AG04449 (cell line): ENCODE measurements at regions not wholly inside any gene's neighbourhood (a gene's known extent, or its start where the extent isn't known, plus 50 kb on each side); places are given as distances from the start of the nearest gene placed in this dataset.

Source experiments
- CTCF ChIA-PET: fragments of 350-600 bp; formaldehyde crosslinking; extraction: SDS; loops from one replicate; lab custom pipeline; 2021; ENCODE audit warnings: antibody characterized with exemption; lab: Yijun Ruan, JAX
- POLR2A ChIA-PET: fragments of 400-600, 350-600 bp; formaldehyde crosslinking; extraction: SDS; loops from one replicate; lab custom pipeline; 2020; ENCODE audit warnings: antibody characterized with exemption, inconsistent platforms; lab: Yijun Ruan, JAX
- DNase-seq: peaks from one replicate; pipeline ENCODE4 v3.0.0-alpha.2; 2010; ENCODE audit warnings: low read depth, low spot score
- H3K4me3 ChIP-seq: 2 replicates; pipeline ENCODE4 v1.5.1; 2011; ENCODE audit warnings: low read depth, mild to moderate bottlenecking, control low read depth, low read length
- TF ChIP-seq, protein P1 (sequence below): IDR thresholded peaks from one replicate; pipeline ENCODE4 v1.5.1; 2011; ENCODE audit warnings: mild to moderate bottlenecking, moderate library complexity, low read length, control low read depth, inconsistent platforms; ENCODE audit not compliant: insufficient read depth; ENCODE audit errors: missing control alignments

DNA sequence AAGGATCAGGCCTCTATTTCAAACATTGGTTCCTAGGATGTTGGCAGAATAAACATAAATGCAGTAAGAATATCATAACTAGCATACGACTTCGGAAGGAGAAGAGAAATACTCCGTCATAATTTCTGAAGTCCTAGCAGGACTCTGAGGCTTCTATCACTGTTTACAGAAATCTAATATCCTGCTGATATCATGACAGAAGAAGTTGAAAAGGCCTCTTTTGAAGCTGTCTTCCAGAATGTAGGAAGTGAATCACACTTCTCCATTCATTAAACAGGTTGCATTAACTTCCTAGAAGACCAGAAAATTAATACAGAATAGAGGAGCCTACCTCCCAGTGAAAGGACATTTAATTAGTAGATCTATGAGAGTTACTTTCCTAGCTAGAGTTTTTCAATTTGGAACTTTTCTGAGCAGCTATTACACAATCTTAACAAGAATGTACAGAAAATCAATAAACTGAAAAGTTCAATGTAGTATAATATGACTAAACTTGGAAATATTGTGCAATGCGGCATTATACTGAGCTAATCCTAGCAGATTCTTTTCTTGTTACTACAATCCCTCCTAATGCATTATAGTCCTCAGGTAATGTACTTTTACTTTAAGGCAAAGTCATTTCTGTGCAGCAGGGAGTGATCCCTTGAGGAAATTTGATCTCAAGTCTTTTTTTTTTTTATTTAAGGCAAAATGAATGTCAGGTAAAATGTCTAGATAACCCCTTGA lies 622.6 kb upstream of the CELF2 start:
- ChIA-PET POLR2A (no interaction called here), CTCF (interaction anchor here (1.1 kb wide), 1 partner anchor 641 kb away, joined by 3 read pairs; no protein-coding TSS in a partner anchor)
- H3K4me3 ChIP-seq: no peak overlapping the region
- DNase-seq: no peak
- TF ChIP-seq, protein P1, sequence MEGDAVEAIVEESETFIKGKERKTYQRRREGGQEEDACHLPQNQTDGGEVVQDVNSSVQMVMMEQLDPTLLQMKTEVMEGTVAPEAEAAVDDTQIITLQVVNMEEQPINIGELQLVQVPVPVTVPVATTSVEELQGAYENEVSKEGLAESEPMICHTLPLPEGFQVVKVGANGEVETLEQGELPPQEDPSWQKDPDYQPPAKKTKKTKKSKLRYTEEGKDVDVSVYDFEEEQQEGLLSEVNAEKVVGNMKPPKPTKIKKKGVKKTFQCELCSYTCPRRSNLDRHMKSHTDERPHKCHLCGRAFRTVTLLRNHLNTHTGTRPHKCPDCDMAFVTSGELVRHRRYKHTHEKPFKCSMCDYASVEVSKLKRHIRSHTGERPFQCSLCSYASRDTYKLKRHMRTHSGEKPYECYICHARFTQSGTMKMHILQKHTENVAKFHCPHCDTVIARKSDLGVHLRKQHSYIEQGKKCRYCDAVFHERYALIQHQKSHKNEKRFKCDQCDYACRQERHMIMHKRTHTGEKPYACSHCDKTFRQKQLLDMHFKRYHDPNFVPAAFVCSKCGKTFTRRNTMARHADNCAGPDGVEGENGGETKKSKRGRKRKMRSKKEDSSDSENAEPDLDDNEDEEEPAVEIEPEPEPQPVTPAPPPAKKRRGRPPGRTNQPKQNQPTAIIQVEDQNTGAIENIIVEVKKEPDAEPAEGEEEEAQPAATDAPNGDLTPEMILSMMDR: no peak

DNA sequence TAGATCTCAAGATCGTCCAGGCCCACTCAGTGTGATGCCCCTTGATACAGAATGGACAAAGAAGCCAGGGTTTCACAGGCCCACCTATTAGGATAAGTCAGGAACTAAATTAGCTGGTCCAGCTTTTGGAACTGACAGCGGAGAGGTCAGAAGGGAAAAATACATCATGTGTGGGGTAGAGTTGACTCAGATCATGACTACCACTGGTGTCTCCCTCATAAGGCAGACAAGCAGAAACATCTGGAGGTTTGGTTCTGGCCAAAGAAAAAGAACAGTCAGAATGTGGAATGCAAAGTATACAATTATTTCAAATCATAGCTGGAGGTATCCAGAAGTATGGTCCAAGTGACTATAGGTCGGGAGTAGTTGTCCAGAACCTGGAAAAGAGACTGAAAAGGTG lies 621.1 kb upstream of the CELF2 start:
- CTCF ChIA-PET: no interaction called here
- TF ChIP-seq, protein P1: no peak
- H3K4me3 ChIP-seq: no peak overlapping the region
- POLR2A ChIA-PET: no interaction called here
- DNase-seq: no peak

DNA sequence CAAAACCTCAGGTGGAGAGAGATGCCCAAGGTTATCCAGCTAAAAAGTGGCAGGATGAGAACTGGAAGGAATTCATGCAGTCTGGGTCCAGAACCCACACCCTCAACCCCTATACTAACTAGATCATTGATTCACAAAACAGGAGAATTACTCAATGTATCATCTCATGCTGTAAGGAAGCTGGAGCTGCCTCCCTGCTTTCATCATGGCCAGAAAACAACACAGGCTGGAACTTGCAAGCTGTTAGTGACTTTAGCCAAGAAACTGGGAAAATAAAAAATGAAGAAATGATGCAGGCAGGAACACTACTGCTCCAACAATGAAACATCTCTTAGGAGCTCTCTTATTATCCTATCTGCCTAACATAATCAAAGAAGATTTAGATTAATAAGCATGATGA lies 619.8 kb upstream of the CELF2 start:
- DNase-seq: no peak
- H3K4me3 ChIP-seq: no peak overlapping the region
- POLR2A ChIA-PET: no interaction called here
- CTCF ChIA-PET: no interaction called here
- TF ChIP-seq, protein P1: no peak

DNA sequence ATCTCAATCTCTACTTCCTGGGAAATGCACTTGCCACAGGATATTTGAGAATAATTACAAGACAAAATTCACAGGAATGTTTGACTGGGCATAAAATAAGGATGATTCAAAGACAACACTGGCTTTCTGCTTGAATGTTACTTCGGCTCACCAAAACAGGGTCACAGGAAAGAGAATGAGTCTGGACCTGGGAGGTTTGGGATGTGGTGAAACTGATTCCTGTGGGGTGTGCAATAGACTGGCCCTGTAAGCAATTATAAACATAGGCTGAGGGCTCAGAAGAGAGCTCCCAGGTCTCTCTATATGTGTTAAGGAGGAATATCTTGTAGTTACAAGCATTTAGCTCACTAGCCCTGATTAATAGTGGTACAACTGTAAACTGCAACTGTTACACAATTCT lies 613.9 kb upstream of the CELF2 start:
- H3K4me3 ChIP-seq: no peak overlapping the region
- ChIA-PET CTCF (interaction anchor here (1.0 kb wide), 1 partner anchor 12 kb away, joined by 3 read pairs; no protein-coding TSS in a partner anchor), POLR2A (no interaction called here)
- DNase-seq: no peak
- TF ChIP-seq, protein P1: no peak

DNA sequence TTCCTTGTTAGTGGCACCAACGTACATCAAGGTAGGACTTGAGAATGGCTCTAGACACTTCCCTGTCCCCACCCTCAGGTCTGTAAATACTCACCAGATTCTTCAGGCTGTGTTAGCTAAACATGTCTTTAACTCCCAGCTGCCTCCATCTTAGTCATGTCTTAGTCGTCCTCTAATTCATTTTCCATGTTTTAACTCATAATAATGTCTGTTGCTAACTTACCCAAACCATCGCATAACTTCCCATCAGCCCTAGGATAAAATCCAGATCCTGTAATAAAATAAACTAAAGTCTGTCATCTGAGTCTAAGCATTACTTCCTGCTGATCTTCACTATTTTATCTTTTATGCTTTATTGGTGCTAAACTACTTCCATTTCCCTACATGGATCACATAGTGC lies 600.0 kb upstream of the CELF2 start:
- H3K4me3 ChIP-seq: no peak overlapping the region
- CTCF ChIA-PET: no interaction called here
- POLR2A ChIA-PET: no interaction called here
- no peak for DNase-seq
- TF ChIP-seq, protein P1: no peak

DNA sequence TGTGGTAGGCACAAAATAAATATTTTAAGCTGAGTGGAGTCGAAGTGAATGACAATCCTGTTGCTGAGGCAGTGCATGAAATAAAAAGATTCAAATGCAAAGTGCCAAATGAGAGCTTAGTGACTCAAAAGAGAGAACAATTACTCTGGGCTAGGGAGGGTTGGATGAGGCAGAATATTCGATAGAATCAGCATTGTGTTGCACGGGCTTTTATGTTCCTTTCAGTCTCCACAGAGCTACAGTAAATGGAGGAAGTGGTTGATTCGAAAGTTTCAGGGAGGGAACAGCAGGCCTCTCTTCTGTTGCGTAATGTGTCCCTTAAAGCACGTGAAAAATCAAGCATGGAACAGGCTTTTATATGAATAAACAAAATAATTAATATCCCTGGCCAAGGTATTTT lies 599.3 kb upstream of the CELF2 start:
- TF ChIP-seq, protein P1: no peak
- POLR2A ChIA-PET: no interaction called here
- no peak overlapping the region for H3K4me3 ChIP-seq
- CTCF ChIA-PET: no interaction called here
- no peak for DNase-seq
